Fibroblast of skin of right quadriceps (primary cell): ENCODE measurements at regions not wholly inside any gene's neighbourhood (a gene's known extent, or its start where the extent isn't known, plus 50 kb on each side); places are given as distances from the start of the nearest gene placed in this dataset.
"Not testable (repeated sequence)": the region's sequence is repeated elsewhere in the genome, so short reads cannot be mapped to it uniquely, and the experiment has no call there.

Source experiments
- DNase-seq: peaks from one replicate; pipeline ENCODE4 v3.0.0-alpha.2; 2013

GRCh38 chr2:192542148-192543066, 347.7 kb upstream of the TMEFF2 start:
- DNase-seq = not testable (repeated sequence)

GRCh38 chr2:192539306-192539705, 344.6 kb upstream of the TMEFF2 start:
- no peak for DNase-seq

GRCh38 chr2:192536922-192537624, 342.3 kb upstream of the TMEFF2 start:
- no peak for DNase-seq

- no peak for DNase-seq
Observed at GRCh38 chr2:192535956-192536921, 341.5 kb upstream of the TMEFF2 start.

- DNase-seq = no peak
Observed at GRCh38 chr2:192534072-192534471, 339.3 kb upstream of the TMEFF2 start.

- not testable (repeated sequence) for DNase-seq
Observed at GRCh38 chr2:192524642-192525251, 330.0 kb upstream of the TMEFF2 start.

- not testable (repeated sequence) for DNase-seq
Observed at GRCh38 chr2:192524214-192524613, 329.5 kb upstream of the TMEFF2 start.

GRCh38 chr2:192515937-192516336, 321.2 kb upstream of the TMEFF2 start:
- no peak for DNase-seq

- DNase-seq = no peak
Observed at GRCh38 chr2:192513575-192513974, 318.8 kb upstream of the TMEFF2 start.

GRCh38 chr2:192507836-192508450, 313.2 kb upstream of the TMEFF2 start:
- DNase-seq = not testable (repeated sequence)

GRCh38 chr2:192500550-192501200, 305.9 kb upstream of the TMEFF2 start:
- no peak for DNase-seq

GRCh38 chr2:192499476-192499875, 304.7 kb upstream of the TMEFF2 start:
- DNase-seq = no peak

GRCh38 chr2:192498747-192499146, 304.0 kb upstream of the TMEFF2 start:
- DNase-seq = no peak

GRCh38 chr2:192488158-192488557, 293.4 kb upstream of the TMEFF2 start:
- DNase-seq = not testable (repeated sequence)

GRCh38 chr2:192487636-192488035, 292.9 kb upstream of the TMEFF2 start:
- no peak for DNase-seq

- DNase-seq = no peak
Observed at GRCh38 chr2:192484903-192485302, 290.2 kb upstream of the TMEFF2 start.

- DNase-seq = no peak
Observed at GRCh38 chr2:192480984-192481383, 286.3 kb upstream of the TMEFF2 start.

GRCh38 chr2:192473331-192473730, 278.6 kb upstream of the TMEFF2 start:
- no peak for DNase-seq

GRCh38 chr2:192471982-192472381, 277.2 kb upstream of the TMEFF2 start:
- DNase-seq = no peak

- DNase-seq = no peak
Observed at GRCh38 chr2:192469612-192470011, 274.9 kb upstream of the TMEFF2 start.

GRCh38 chr2:192467953-192468660, 273.4 kb upstream of the TMEFF2 start:
- DNase-seq = no peak
